HL-60 (cell line): ENCODE measurements at regions not wholly inside any gene's neighbourhood (a gene's known extent, or its start where the extent isn't known, plus 50 kb on each side); places are given as distances from the start of the nearest gene placed in this dataset.

Source experiments
- CTCF ChIP-seq: IDR thresholded peaks from one replicate; pipeline ENCODE4 v1.5.1; 2011; ENCODE audit warnings: low read length, control low read depth, inconsistent platforms; ENCODE audit not compliant: insufficient read depth
- POLR2AphosphoS5 ChIP-seq: IDR thresholded peaks from 2 replicates; pipeline ENCODE4 v1.6.1; 2012; ENCODE audit warnings: low read depth

GRCh38 chr4:36761607-36762006 is 480.2 kb downstream of the DTHD1 start:
- no peak for TF ChIP-seq CTCF
- TF ChIP-seq POLR2AphosphoS5 = no peak
